OCI-LY3 (cell line): ENCODE measurements at regions not wholly inside any gene's neighbourhood (a gene's known extent, or its start where the extent isn't known, plus 50 kb on each side); places are given as distances from the start of the nearest gene placed in this dataset.

Experiments
- CTCF ChIP-seq: fragments of 200-600, 300-600 bp; sonication (generic); IDR thresholded peaks from 2 replicates; pipeline ENCODE4 v1.5.1; 2014; ENCODE audit warnings: antibody characterized with exemption, low read length, low read depth
- EZH2phosphoT487 ChIP-seq: fragments of 200-600 bp; shearing (Covaris generic); IDR thresholded peaks from 2 replicates; pipeline ENCODE4 v1.6.1; 2018; ENCODE audit warnings: antibody characterized with exemption, mixed run types, low read depth

GRCh38 chr11:92866679-92867282 lies 102.7 kb upstream of the MTNR1B start:
- no peak for TF ChIP-seq CTCF
- no peak for TF ChIP-seq EZH2phosphoT487
